Natural killer cell (primary cell): ENCODE measurements at regions not wholly inside any gene's neighbourhood (a gene's known extent, or its start where the extent isn't known, plus 50 kb on each side); places are given as distances from the start of the nearest gene placed in this dataset.

ENCODE experiments used
- ATAC-seq, 3 donors: fragments of 150-1000 bp in 2 of 3; fragments of 200-7000 bp in 1 of 3; cut with Tn5 transposase; 1 replicate in 1 of 3; 2 replicates in 2 of 3; pipeline ENCODE4 v1.10.0; 2021; ENCODE audit warnings: mild to moderate bottlenecking in 2 of 3, moderate library complexity in 2 of 3
- DNase-seq, 2 donors: peaks; one replicate each; pipeline versions ENCODE4 v3.0.0 to v3.0.0-alpha.2; 2013 to 2021; ENCODE audit warnings: mixed read lengths in 1 of 2
- H3K27ac ChIP-seq: one replicate; pipeline ENCODE4 v1.5.1; 2013; ENCODE audit warnings: mild to moderate bottlenecking, low read length
- H3K27me3 ChIP-seq: one replicate; pipeline ENCODE4 v1.6.1; 2013; ENCODE audit warnings: low read length; ENCODE audit not compliant: control insufficient read depth, insufficient read depth
- H3K36me3 ChIP-seq: one replicate; pipeline ENCODE4 v1.6.1; 2013; ENCODE audit warnings: low read length; ENCODE audit not compliant: control insufficient read depth, insufficient read depth
- H3K4me1 ChIP-seq: one replicate; pipeline ENCODE4 v1.6.1; 2013; ENCODE audit warnings: low read length; ENCODE audit not compliant: control insufficient read depth, insufficient read depth
- H3K4me3 ChIP-seq: one replicate; pipeline ENCODE4 v1.5.1; 2013; ENCODE audit warnings: low read length
- H3K9me3 ChIP-seq: one replicate; pipeline ENCODE4 v1.6.1; 2013; ENCODE audit warnings: low read length; ENCODE audit not compliant: control insufficient read depth, insufficient read depth
- H3K27ac Mint-ChIP-seq, 2 donors: one replicate each; pipeline ENCODE4 v1.8.0; 2022; ENCODE audit warnings: mild to moderate bottlenecking in 2 of 2, mixed read lengths in 2 of 2, moderate library complexity in 1 of 2
- H3K27me3 Mint-ChIP-seq, 2 donors: one replicate each; pipeline ENCODE4 v1.8.0; 2022; ENCODE audit warnings: low read depth in 2 of 2, mixed read lengths in 2 of 2
- H3K36me3 Mint-ChIP-seq: one replicate; pipeline ENCODE4 v1.8.0; 2022; ENCODE audit warnings: mixed read lengths
- H3K4me1 Mint-ChIP-seq, 2 donors: one replicate each; pipeline ENCODE4 v1.8.0; 2022; ENCODE audit warnings: mixed read lengths in 2 of 2
- H3K4me3 Mint-ChIP-seq: one replicate; pipeline ENCODE4 v1.8.0; 2022; ENCODE audit warnings: mild to moderate bottlenecking, moderate library complexity, mixed read lengths
- H3K9me3 Mint-ChIP-seq, 2 donors: one replicate each; pipeline ENCODE4 v1.8.0; 2022; ENCODE audit warnings: mixed read lengths in 2 of 2
- CTCF ChIP-seq: fragments of 200-600 bp; IDR thresholded peaks from one replicate; pipeline ENCODE4 v1.8.0; 2022; ENCODE audit warnings: antibody characterized with exemption
- WGBS: methylation state at CpG from one replicate; pipeline ENCODE4 v1.1.7; 2013; ENCODE audit warnings: missing lambda C conversion rate; ENCODE audit not compliant: insufficient coverage; 5-methylcytosine and 5-hydroxymethylcytosine counted together
- intact Hi-C: fragments of 100-400 bp; cut with micrococcal nuclease; formaldehyde crosslinking; loops from one replicate; pipeline ENCODE4 v1.14.2; 2022

DNA sequence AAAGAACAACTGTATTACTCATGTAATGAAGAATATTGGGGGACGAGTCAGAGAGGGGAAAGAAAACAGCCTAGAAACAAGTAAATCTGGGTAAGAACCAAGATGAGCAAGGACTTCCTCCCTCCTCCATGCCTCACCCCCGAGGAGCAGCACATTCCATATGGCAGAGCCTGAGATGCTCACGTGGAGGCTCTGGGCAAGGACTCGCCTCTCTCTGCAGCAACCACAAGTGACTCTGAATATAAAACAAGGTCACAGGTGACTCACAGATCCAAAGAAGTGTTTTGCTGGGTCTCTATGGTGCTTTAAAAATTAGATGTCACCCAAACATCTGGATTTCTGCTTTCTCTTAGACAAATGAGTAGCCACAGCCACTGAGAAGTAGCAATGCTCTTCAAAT, 453.0 kb upstream of the SULF2 start:
- Mint-ChIP-seq H3K27me3 (peaks cover 8 to 21% of the 10 kb centered on the region in 2 donors), H3K36me3 (no peaks in the 10 kb centered on the region), H3K4me3 (no peak overlapping the region), H3K27ac (no peak overlapping the region), H3K9me3 (no peaks in the 10 kb centered on the region), H3K4me1 (peaks cover 0 to under 1% of the 10 kb centered on the region in 2 donors)
- 76% methylated on average over 3 of the region's 4 CpGs for WGBS
- H3K27ac ChIP-seq, result no peak overlapping the region
- intact Hi-C loops, result no loop called here
- DNase-seq (no peak), ATAC-seq (no peak)
- no peak overlapping the region for H3K4me3 ChIP-seq
- no peaks in the 10 kb centered on the region for H3K9me3 ChIP-seq
- no peaks in the 10 kb centered on the region for H3K27me3 ChIP-seq
- no peaks in the 10 kb centered on the region for H3K36me3 ChIP-seq
- no peak for TF ChIP-seq CTCF
- H3K4me1 ChIP-seq, result no peaks in the 10 kb centered on the region

DNA sequence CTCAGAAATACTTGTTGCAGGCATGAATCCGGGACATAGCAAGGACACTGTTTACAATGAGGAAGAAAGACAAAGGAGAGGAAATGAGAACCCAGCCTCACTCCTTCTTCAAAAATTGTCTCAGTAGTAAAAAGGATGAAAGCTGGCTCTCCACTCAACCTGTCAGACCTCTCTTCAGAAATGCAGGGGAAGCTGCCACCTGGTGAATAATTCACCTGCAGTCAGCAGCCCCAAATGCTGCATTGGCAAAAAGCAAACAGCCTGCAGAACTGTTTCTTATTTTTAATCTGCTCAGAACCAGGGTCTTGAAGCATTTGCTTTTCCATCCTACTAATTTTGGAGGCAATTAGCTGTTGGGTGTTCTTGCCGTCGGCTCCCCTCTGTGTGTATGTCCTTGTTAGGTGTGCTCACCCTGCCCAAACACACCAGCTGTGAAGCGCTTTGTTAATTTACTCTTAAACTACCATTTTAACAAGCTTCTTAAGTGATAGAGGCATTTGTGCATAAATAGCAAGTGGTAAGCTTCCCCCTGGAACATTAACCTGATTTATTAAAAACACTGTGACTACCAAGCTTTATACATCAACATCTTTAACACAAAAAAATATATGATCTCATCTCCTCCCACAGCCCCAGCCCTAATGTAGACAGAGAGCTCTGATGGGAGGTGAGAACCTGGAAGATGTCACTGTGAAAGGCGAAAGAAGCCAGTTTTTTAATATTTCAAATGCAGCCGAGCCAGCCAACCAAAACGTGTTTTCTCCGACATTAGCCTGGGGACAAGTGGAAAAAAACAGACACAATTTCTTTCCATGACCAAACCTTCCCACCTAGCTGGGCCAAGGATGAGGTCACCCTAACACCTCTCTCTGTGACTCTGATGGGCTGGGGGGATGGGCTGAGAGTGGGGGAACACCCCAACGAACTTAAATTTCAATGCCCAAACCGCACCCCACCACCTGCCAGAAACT, 451.0 kb upstream of the SULF2 start:
- no peaks in the 10 kb centered on the region for H3K36me3 ChIP-seq
- Mint-ChIP-seq H3K36me3 (no peaks in the 10 kb centered on the region), H3K4me1 (peaks cover 0 to 5% of the 10 kb centered on the region in 2 donors), H3K9me3 (no peaks in the 10 kb centered on the region), H3K4me3 (no peak overlapping the region), H3K27ac (no peak overlapping the region), H3K27me3 (peaks cover 15 to 18% of the 10 kb centered on the region in 2 donors)
- H3K4me3 ChIP-seq, result no peak overlapping the region
- no peaks in the 10 kb centered on the region for H3K27me3 ChIP-seq
- intact Hi-C loops, result no loop called here
- WGBS, result 74% methylated on average over 9 of the region's 10 CpGs
- no peak for DNase-seq
- no peaks in the 10 kb centered on the region for H3K4me1 ChIP-seq
- H3K27ac ChIP-seq, result no peak overlapping the region
- peaks cover 5% of the 10 kb centered on the region for H3K9me3 ChIP-seq
- TF ChIP-seq CTCF, result no peak
- no peak for ATAC-seq

DNA sequence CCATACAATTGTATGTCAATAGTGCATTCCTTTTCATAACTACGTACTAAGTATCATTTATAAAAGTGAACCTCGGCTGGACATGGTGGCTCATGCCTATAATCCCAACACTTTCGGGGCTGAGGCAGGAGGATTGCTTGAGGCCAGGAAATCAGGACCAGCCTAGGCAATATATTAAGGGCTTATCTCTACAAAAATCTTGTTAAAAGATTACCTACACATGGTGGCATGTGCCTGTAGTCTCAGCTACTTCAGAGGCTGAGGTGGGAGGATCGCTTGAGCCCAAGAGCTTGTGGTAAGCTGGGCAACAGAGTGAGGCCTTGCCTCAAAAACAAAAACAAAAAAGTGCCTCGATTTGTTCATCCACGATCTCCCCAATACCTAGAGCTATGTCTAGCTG, 449.7 kb upstream of the SULF2 start:
- Histone ChIP-seq H3K27ac (no peak overlapping the region), H3K9me3 (peaks cover 8% of the 10 kb centered on the region), H3K4me3 (no peak overlapping the region), H3K27me3 (no peaks in the 10 kb centered on the region), H3K4me1 (no peaks in the 10 kb centered on the region), H3K36me3 (no peaks in the 10 kb centered on the region)
- ATAC-seq (no peak), DNase-seq (no peak)
- Mint-ChIP-seq H3K4me3 (no peak overlapping the region), H3K9me3 (no peaks in the 10 kb centered on the region), H3K4me1 (peaks cover 0 to 5% of the 10 kb centered on the region in 2 donors), H3K27ac (no peak overlapping the region), H3K36me3 (no peaks in the 10 kb centered on the region), H3K27me3 (peaks cover 15 to 18% of the 10 kb centered on the region in 2 donors)
- intact Hi-C loops, result no loop called here
- 85% methylated on average over 6 of the region's 6 CpGs for WGBS
- TF ChIP-seq CTCF, result no peak
